ENCODE measurements at regions not wholly inside any gene's neighbourhood (a gene's known extent, or its start where the extent isn't known, plus 50 kb on each side); places are given as distances from the start of the nearest gene placed in this dataset.

- Histone ChIP-seq H3K36me3 (ENCODE audit: low read length) (no peaks in the 10 kb centered on the region), H3K27ac (ENCODE audit: low read depth, low read length) (no peak overlapping the region), H3K9me3 (ENCODE audit: insufficient read depth, low read length) (no peaks in the 10 kb centered on the region), H3K9me2 (replicated peaks; ENCODE audit: insufficient read depth, low read length) (peaks cover 5% of the 10 kb centered on the region; the same call in 1 of the 2 replicates), H4K20me1 (ENCODE audit: low read depth, low read length) (no peaks in the 10 kb centered on the region), H3K27me3 (ENCODE audit: low read length) (no peaks in the 10 kb centered on the region), H3K79me2 (ENCODE audit: insufficient read depth, low read length) (no peaks in the 10 kb centered on the region), H2AFZ (ENCODE audit: low read depth, low read length, severe bottlenecking) (no peak overlapping the region), H3F3A (ENCODE audit: insufficient read depth) (no peaks in the 10 kb centered on the region), H3K4me3 (ENCODE audit: insufficient read depth, low read length, poor library complexity, severe bottlenecking) (no peak overlapping the region), H3K4me2 (ENCODE audit: low read depth, low read length, poor library complexity, severe bottlenecking) (no peak overlapping the region), H3K9ac (ENCODE audit: low read length) (no peak overlapping the region)
- TF ChIP-seq CTCF (IDR thresholded peaks at IDR 0.05; ENCODE audit: insufficient read depth, low read length, poor library complexity, severe bottlenecking) = no peak
- no peak for TF ChIP-seq EZH2phosphoT487 (conservative IDR thresholded peaks at IDR 0.05; ENCODE audit: low read length)
These were observed 431.4 kb upstream of the CCNG1 start for GRCh38 chr5:163005949-163006348.

- no peak overlapping the region for H3K4me2 ChIP-seq (ENCODE audit: low read depth, low read length, poor library complexity, severe bottlenecking)
- H3K79me2 ChIP-seq (ENCODE audit: insufficient read depth, low read length) = no peaks in the 10 kb centered on the region
- H3K4me3 ChIP-seq (ENCODE audit: insufficient read depth, low read length, poor library complexity, severe bottlenecking) = no peak overlapping the region
- no peak overlapping the region for H3K9ac ChIP-seq (ENCODE audit: low read length)
- TF ChIP-seq CTCF (IDR thresholded peaks at IDR 0.05; ENCODE audit: insufficient read depth, low read length, poor library complexity, severe bottlenecking) = no peak
- TF ChIP-seq EZH2phosphoT487 (conservative IDR thresholded peaks at IDR 0.05; ENCODE audit: low read length) = no peak
- H3K36me3 ChIP-seq (ENCODE audit: low read length) = no peaks in the 10 kb centered on the region
- no peaks in the 10 kb centered on the region for H3K27me3 ChIP-seq (ENCODE audit: low read length)
- H4K20me1 ChIP-seq (ENCODE audit: low read depth, low read length) = no peaks in the 10 kb centered on the region
- no peaks in the 10 kb centered on the region for H3K9me3 ChIP-seq (ENCODE audit: insufficient read depth, low read length)
- no peak overlapping the region for H3K27ac ChIP-seq (ENCODE audit: low read depth, low read length)
- H3K9me2 ChIP-seq (replicated peaks; ENCODE audit: insufficient read depth, low read length) = no peaks in the 10 kb centered on the region
- no peak overlapping the region for H2AFZ ChIP-seq (ENCODE audit: low read depth, low read length, severe bottlenecking)
- no peaks in the 10 kb centered on the region for H3F3A ChIP-seq (ENCODE audit: insufficient read depth)
These were observed 414.7 kb upstream of the CCNG1 start for GRCh38 chr5:163022582-163023128.

- no peak overlapping the region for H2AFZ ChIP-seq (ENCODE audit: low read depth, low read length, severe bottlenecking)
- H3K4me3 ChIP-seq (ENCODE audit: insufficient read depth, low read length, poor library complexity, severe bottlenecking) = no peak overlapping the region
- no peaks in the 10 kb centered on the region for H3K27me3 ChIP-seq (ENCODE audit: low read length)
- H3K4me2 ChIP-seq (ENCODE audit: low read depth, low read length, poor library complexity, severe bottlenecking) = no peak overlapping the region
- no peaks in the 10 kb centered on the region for H3K36me3 ChIP-seq (ENCODE audit: low read length)
- TF ChIP-seq CTCF (IDR thresholded peaks at IDR 0.05; ENCODE audit: insufficient read depth, low read length, poor library complexity, severe bottlenecking) (no peak), EZH2phosphoT487 (conservative IDR thresholded peaks at IDR 0.05; ENCODE audit: low read length) (no peak)
- no peaks in the 10 kb centered on the region for H3K9me2 ChIP-seq (replicated peaks; ENCODE audit: insufficient read depth, low read length)
- H3K9ac ChIP-seq (ENCODE audit: low read length) = no peak overlapping the region
- H3K27ac ChIP-seq (ENCODE audit: low read depth, low read length) = no peak overlapping the region
- no peaks in the 10 kb centered on the region for H3K9me3 ChIP-seq (ENCODE audit: insufficient read depth, low read length)
- no peaks in the 10 kb centered on the region for H3F3A ChIP-seq (ENCODE audit: insufficient read depth)
- H3K79me2 ChIP-seq (ENCODE audit: insufficient read depth, low read length) = no peaks in the 10 kb centered on the region
- H4K20me1 ChIP-seq (ENCODE audit: low read depth, low read length) = no peaks in the 10 kb centered on the region
These were observed 413.5 kb upstream of the CCNG1 start for GRCh38 chr5:163023846-163024245.

Data from SU-DHL-6 (cell line).